Esophagus squamous epithelium (tissue), 4 donors: ENCODE measurements at regions not wholly inside any gene's neighbourhood (a gene's known extent, or its start where the extent isn't known, plus 50 kb on each side); places are given as distances from the start of the nearest gene placed in this dataset.

ENCODE experiments used
- POLR2A ChIP-seq, 4 donors: fragments of 450-650 bp; IDR thresholded peaks; one replicate each; pipeline ENCODE4 v1.6.1; 2017; ENCODE audit warnings: antibody characterized with exemption in 4 of 4, mild to moderate bottlenecking in 4 of 4, moderate library complexity in 3 of 4
- TF ChIP-seq, protein P1 (sequence below), 6 experiments: fragments of 450-650 bp in 4 of 6; fragments of 200-600 bp in 2 of 6; sonication (generic) in 2 of 6; IDR thresholded peaks; one replicate each; pipeline ENCODE4 v1.5.1; 2016 to 2019; ENCODE audit warnings: antibody characterized with exemption in 6 of 6, mild to moderate bottlenecking in 4 of 6, moderate library complexity in 4 of 6

GRCh38 chr13:55543053-55543452 lies 1597.7 kb upstream of the PRR20A start:
- TF ChIP-seq POLR2A (IDR thresholded peaks at IDR 0.05): no peak
- TF ChIP-seq, protein P1, sequence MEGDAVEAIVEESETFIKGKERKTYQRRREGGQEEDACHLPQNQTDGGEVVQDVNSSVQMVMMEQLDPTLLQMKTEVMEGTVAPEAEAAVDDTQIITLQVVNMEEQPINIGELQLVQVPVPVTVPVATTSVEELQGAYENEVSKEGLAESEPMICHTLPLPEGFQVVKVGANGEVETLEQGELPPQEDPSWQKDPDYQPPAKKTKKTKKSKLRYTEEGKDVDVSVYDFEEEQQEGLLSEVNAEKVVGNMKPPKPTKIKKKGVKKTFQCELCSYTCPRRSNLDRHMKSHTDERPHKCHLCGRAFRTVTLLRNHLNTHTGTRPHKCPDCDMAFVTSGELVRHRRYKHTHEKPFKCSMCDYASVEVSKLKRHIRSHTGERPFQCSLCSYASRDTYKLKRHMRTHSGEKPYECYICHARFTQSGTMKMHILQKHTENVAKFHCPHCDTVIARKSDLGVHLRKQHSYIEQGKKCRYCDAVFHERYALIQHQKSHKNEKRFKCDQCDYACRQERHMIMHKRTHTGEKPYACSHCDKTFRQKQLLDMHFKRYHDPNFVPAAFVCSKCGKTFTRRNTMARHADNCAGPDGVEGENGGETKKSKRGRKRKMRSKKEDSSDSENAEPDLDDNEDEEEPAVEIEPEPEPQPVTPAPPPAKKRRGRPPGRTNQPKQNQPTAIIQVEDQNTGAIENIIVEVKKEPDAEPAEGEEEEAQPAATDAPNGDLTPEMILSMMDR (IDR thresholded peaks at IDR 0.05): no peak
